Fibroblast of the aortic adventitia (primary cell): ENCODE measurements at regions not wholly inside any gene's neighbourhood (a gene's known extent, or its start where the extent isn't known, plus 50 kb on each side); places are given as distances from the start of the nearest gene placed in this dataset.

ENCODE experiments used
- DNase-seq: peaks from one replicate; pipeline ENCODE4 v3.0.0-alpha.2; 2010; ENCODE audit warnings: low read depth
- H3K4me3 ChIP-seq: 2 replicates; pipeline ENCODE4 v1.5.1; 2011; ENCODE audit warnings: low read depth, mild to moderate bottlenecking, control low read depth, low read length, moderate library complexity
- TF ChIP-seq, protein P1 (sequence below): IDR thresholded peaks from 2 replicates; pipeline ENCODE4 v1.5.1; 2011; ENCODE audit warnings: mild to moderate bottlenecking, low read length, control low read depth, inconsistent platforms; ENCODE audit not compliant: insufficient read depth

- TF ChIP-seq, protein P1, sequence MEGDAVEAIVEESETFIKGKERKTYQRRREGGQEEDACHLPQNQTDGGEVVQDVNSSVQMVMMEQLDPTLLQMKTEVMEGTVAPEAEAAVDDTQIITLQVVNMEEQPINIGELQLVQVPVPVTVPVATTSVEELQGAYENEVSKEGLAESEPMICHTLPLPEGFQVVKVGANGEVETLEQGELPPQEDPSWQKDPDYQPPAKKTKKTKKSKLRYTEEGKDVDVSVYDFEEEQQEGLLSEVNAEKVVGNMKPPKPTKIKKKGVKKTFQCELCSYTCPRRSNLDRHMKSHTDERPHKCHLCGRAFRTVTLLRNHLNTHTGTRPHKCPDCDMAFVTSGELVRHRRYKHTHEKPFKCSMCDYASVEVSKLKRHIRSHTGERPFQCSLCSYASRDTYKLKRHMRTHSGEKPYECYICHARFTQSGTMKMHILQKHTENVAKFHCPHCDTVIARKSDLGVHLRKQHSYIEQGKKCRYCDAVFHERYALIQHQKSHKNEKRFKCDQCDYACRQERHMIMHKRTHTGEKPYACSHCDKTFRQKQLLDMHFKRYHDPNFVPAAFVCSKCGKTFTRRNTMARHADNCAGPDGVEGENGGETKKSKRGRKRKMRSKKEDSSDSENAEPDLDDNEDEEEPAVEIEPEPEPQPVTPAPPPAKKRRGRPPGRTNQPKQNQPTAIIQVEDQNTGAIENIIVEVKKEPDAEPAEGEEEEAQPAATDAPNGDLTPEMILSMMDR = no peak
- H3K4me3 ChIP-seq = no peak overlapping the region
- no peak for DNase-seq
Observed at GRCh38 chr4:108256538-108256937, 87.8 kb upstream of the LEF1 start.

DNA sequence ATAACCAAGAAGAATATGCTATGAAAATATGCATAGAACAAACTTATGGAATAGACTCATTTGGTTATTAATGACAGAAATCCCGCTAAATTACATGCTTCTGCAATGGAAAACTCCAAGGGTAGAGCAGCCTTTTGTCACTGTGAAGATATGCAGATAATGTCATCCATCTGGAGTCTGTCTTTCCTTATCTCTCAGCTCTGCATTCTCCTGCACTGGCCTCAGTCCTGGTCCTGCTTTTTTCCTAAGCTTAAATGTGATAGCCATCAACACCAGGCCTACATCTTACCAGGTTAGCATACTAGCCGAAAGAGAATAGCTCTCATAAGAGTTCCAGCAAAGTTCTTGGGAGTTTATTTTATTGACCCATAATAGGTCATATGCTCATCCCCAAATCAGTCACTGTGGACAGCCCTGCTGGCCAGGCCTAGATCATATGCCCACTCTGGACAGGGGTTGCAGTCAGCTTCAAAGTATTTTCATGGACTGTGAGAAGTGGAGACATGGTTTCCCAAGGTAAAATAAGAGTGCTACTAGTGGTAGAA is 86.5 kb upstream of the LEF1 start:
- DNase-seq = no peak
- no peak overlapping the region for H3K4me3 ChIP-seq
- TF ChIP-seq, protein P1 = no peak

- TF ChIP-seq, protein P1 = no peak
- DNase-seq = no peak
- no peak overlapping the region for H3K4me3 ChIP-seq
Observed at GRCh38 chr4:108249397-108249796, 80.7 kb upstream of the LEF1 start.

DNA sequence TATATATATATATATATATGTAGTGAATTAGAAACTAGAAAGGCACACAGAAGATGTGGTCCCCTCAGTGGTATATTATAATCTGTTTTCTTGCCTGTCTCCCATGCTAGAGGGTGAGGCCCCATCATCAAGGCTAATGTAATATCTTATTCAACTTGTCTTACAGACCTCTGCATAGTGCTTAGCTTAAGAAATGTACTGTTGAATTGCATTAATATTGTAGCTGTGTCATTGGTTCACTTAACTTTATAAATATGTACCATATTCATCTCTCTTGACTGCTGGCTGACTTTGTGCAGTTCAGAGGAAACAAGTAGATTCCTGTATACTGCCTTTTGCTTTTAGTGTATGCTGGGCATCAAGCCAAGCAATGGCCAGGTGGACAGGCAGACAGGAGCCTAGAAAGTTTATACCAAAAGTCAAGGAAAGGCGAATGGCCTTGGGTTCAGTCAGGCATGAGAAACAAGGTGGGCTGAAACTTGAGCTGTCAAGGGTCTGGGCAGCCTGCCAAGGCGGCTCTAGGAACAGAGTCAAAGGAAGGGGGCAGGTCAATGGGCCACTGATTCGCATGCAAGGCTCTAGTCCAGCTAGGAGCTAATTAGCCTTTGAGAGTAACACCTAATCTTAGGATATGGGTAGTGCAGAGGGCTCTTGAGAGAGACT is 78.8 kb upstream of the LEF1 start:
- DNase-seq = no peak
- no peak overlapping the region for H3K4me3 ChIP-seq
- TF ChIP-seq, protein P1 = no peak

DNA sequence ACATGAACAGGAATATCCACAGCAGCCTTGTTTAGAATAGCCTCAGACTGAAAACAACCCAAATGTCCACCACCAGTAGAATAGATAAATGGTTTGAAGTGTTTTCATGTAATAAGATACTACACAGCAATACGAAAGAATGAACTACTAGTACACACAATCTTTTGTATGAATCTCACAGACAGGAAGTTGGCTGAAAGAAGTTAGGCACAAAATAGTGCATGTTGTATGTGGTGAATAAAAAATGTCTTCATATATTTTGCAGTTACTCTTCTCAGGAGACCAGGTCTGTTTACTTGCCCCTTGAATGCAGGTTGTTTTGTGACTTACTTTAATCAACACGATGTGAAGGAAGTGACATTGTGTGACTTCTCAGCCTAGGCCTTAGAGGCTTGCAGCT is 75.9 kb upstream of the LEF1 start:
- no peak for DNase-seq
- no peak overlapping the region for H3K4me3 ChIP-seq
- TF ChIP-seq, protein P1 = no peak

GRCh38 chr4:108240366-108240765 is 71.6 kb upstream of the LEF1 start:
- DNase-seq = peak; percentile 2

More at GRCh38 chr4:108240366-108240765, 71.6 kb upstream of the LEF1 start:
- no peak overlapping the region for H3K4me3 ChIP-seq
- TF ChIP-seq, protein P1 = no peak
